ENCODE measurements at regions not wholly inside any gene's neighbourhood (a gene's known extent, or its start where the extent isn't known, plus 50 kb on each side); places are given as distances from the start of the nearest gene placed in this dataset.
A peak's percentile ranks its signal among the peaks of the same experiment; 100 is the strongest.

- DNase-seq (ENCODE audit: low spot score) (no peak), FAIRE-seq (no peak), ATAC-seq (no peak)
- no peak for TF ChIP-seq ZBTB20 (CRISPR knock-in tag; IDR thresholded peaks at IDR 0.05; ENCODE audit: borderline replicate concordance, low read depth)
- TF ChIP-seq ARID2 (CRISPR knock-in tag; IDR thresholded peaks at IDR 0.05; ENCODE audit: borderline replicate concordance), result no peak
- TF ChIP-seq IKZF1 (IDR thresholded peaks at IDR 0.05), result no peak
- TF ChIP-seq SP2 (CRISPR knock-in tag; IDR thresholded peaks at IDR 0.05), result no peak
- no peak for TF ChIP-seq HOXA3 (CRISPR knock-in tag; IDR thresholded peaks at IDR 0.05)
- TF ChIP-seq SP140L (CRISPR knock-in tag; IDR thresholded peaks at IDR 0.05; ENCODE audit: borderline replicate concordance), result no peak
- no peak for TF ChIP-seq ZBTB33 (CRISPR knock-in tag; IDR thresholded peaks at IDR 0.05)
- TF ChIP-seq, protein P1, sequence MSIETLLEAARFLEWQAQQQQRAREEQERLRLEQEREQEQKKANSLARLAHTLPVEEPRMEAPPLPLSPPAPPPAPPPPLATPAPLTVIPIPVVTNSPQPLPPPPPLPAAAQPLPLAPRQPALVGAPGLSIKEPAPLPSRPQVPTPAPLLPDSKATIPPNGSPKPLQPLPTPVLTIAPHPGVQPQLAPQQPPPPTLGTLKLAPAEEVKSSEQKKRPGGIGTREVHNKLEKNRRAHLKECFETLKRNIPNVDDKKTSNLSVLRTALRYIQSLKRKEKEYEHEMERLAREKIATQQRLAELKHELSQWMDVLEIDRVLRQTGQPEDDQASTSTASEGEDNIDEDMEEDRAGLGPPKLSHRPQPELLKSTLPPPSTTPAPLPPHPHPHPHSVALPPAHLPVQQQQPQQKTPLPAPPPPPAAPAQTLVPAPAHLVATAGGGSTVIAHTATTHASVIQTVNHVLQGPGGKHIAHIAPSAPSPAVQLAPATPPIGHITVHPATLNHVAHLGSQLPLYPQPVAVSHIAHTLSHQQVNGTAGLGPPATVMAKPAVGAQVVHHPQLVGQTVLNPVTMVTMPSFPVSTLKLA (IDR thresholded peaks at IDR 0.05), result peak; percentile 42; the same call in 1 of the 2 replicates
- BruUV-seq (replicated peaks), result no TSS peak
- H3K4me3 ChIP-seq (replicated peaks in 1 of 3; ENCODE audit: insufficient read depth in 1 of 3, low read depth in 2 of 3, low read length in 3 of 3), result no peak overlapping the region
- in situ Hi-C loops (cut with HindIII; ENCODE audit: extremely low pct_ligation_motif_present, low pct_unique_long_range_greater_than_20kb) (no loop called here), intact Hi-C loops (cut with micrococcal nuclease; ENCODE audit: unreplicated experiment) (no loop called here)
- no peak overlapping the region for H3K4me2 ChIP-seq (ENCODE audit: low read depth, low read length)
- CTCF ChIA-PET (ENCODE audit: low intra/inter-chr PET ratio, low total read pairs), result no interaction called here
- no peak overlapping the region for H2AFZ ChIP-seq (ENCODE audit: low read length)
- POLR2A ChIA-PET, result no interaction called here
- H3K36me3 ChIP-seq (replicated peaks in 1 of 2; ENCODE audit: control insufficient read depth in 1 of 2, insufficient read depth in 2 of 2, low read length in 2 of 2), result no peaks in the 10 kb centered on the region
- peaks cover 10% of the 10 kb centered on the region for H3K9me3 ChIP-seq (ENCODE audit: low read length)
- H3K27ac ChIP-seq (ENCODE audit: extremely low read length, insufficient read depth, low read length), result no peak overlapping the region
- peaks cover 3 to 33% of the 10 kb centered on the region in 2 experiments; a peak in 3 of 5 replicates for H3K27me3 ChIP-seq (ENCODE audit: control insufficient read depth in 1 of 2, insufficient read depth in 2 of 2, low read length in 2 of 2)
- 31% methylated on average over 19 of the region's 23 CpGs for WGBS (ENCODE audit: low lambda C conversion rate)
- H3K9ac ChIP-seq (ENCODE audit: insufficient read depth, low read depth, low read length), result no peak overlapping the region
- no peaks in the 10 kb centered on the region for H3K4me1 ChIP-seq (ENCODE audit: insufficient read depth, low read length)
- no peaks in the 10 kb centered on the region for H4K20me1 ChIP-seq (ENCODE audit: insufficient read depth, low read length)
- no peaks in the 10 kb centered on the region for H3K79me2 ChIP-seq (ENCODE audit: insufficient read depth, low read length)
These were observed 250.3 kb downstream of the BRD1 start for GRCh38 chr22:49577168-49578060.

All from HepG2 (cell line).